ENCODE measurements at regions not wholly inside any gene's neighbourhood (a gene's known extent, or its start where the extent isn't known, plus 50 kb on each side); places are given as distances from the start of the nearest gene placed in this dataset.

DNA sequence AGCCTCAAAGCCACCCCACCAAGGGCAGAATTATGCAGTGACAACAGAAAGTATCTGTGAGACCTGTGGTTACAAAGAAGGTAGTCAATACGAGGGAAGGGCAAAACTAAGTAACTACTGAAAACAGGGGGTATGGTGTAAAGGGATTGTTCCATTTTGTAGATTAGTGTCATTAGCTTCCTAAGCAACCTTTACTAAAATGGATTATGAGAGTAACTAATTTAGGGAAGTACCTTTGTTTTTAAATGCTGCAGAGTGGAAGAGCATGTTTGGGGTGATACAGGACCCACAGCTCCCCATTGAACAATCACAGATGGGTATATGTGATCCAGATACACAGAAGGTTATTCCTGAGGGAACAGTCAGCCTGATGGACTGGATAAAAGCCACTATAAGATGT, 51.3 kb upstream of the TAC1 start:
- no peaks in the 10 kb centered on the region for H3K9me3 ChIP-seq
- in situ Hi-C loops (cut with MboI; ENCODE audit: low pct_ligation_motif_present in 1 of 4, low pct_unique_long_range_greater_than_20kb in 1 of 4, low sequenced_read_pairs in 3 of 4) (no loop called here), intact Hi-C loops (cut with DNase I; ENCODE audit: low total_unique reads) (no loop called here)
- H3K4me3 ChIP-seq: no peak overlapping the region
- WGBS, 2 donors (ENCODE audit: low coverage in 1 of 2): 23 to 50% methylated on average over 1 of the region's 1 CpG
- DNase-seq: no peak
- H3K27ac ChIP-seq: no peak overlapping the region
- H3K27me3 ChIP-seq: no peaks in the 10 kb centered on the region
- H3K36me3 ChIP-seq: no peaks in the 10 kb centered on the region
- TF ChIP-seq POLR2A (IDR thresholded peaks at IDR 0.05): no peak
- TF ChIP-seq POLR2AphosphoS5 (IDR thresholded peaks at IDR 0.05): no peak
- TF ChIP-seq EP300 (IDR thresholded peaks at IDR 0.05; ENCODE audit: low read depth): no peak
- TF ChIP-seq, protein P1, sequence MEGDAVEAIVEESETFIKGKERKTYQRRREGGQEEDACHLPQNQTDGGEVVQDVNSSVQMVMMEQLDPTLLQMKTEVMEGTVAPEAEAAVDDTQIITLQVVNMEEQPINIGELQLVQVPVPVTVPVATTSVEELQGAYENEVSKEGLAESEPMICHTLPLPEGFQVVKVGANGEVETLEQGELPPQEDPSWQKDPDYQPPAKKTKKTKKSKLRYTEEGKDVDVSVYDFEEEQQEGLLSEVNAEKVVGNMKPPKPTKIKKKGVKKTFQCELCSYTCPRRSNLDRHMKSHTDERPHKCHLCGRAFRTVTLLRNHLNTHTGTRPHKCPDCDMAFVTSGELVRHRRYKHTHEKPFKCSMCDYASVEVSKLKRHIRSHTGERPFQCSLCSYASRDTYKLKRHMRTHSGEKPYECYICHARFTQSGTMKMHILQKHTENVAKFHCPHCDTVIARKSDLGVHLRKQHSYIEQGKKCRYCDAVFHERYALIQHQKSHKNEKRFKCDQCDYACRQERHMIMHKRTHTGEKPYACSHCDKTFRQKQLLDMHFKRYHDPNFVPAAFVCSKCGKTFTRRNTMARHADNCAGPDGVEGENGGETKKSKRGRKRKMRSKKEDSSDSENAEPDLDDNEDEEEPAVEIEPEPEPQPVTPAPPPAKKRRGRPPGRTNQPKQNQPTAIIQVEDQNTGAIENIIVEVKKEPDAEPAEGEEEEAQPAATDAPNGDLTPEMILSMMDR (IDR thresholded peaks at IDR 0.05): no peak
- H3K4me1 ChIP-seq: no peaks in the 10 kb centered on the region

All from transverse colon (tissue), 4 donors.